ENCODE measurements at regions not wholly inside any gene's neighbourhood (a gene's known extent, or its start where the extent isn't known, plus 50 kb on each side); places are given as distances from the start of the nearest gene placed in this dataset.

DNA sequence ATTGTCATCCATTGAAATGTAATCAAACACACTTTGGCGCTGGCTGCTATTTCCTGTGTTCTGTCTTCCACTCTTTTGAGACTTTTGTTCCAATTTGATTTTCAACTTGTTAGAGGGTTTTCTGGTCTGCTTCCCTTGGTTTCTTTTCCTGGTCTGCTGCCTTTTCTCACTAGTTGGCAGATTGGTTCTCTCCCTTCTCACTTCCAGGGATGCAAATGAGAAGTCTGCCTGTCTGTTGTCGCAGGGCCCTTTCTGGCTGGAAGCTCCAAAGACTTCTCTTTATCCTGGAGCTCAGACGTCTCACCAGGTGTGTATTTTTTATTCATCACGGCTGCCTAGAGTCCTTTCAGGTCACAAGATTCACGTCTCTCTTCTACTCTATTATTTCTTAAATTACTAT is 84.0 kb downstream of the RPS6KA4 start:
- H3K56ac ChIP-seq (ENCODE audit: extremely low read depth, insufficient read depth, low read length): no peak overlapping the region
- ATAC-seq (ENCODE audit: low read depth) (no peak), DNase-seq (no peak)
- H3K4me2 ChIP-seq (ENCODE audit: low read depth, low read length): no peak overlapping the region
- no peak overlapping the region for H3K4me3 ChIP-seq (ENCODE audit: insufficient read depth, low read depth, low read length)
- intact Hi-C loops (cut with micrococcal nuclease) (no loop called here), in situ Hi-C loops (cut with MboI; ENCODE audit: low sequenced_read_pairs) (no loop called here), dilution Hi-C loops (cut with HindIII; ENCODE audit: low sequenced_read_pairs, unreplicated experiment) (no loop called here)
- TF ChIP-seq MXI1 (IDR thresholded peaks at IDR 0.05; ENCODE audit: borderline replicate concordance, low read depth, low read length): no peak
- TF ChIP-seq, protein P1, sequence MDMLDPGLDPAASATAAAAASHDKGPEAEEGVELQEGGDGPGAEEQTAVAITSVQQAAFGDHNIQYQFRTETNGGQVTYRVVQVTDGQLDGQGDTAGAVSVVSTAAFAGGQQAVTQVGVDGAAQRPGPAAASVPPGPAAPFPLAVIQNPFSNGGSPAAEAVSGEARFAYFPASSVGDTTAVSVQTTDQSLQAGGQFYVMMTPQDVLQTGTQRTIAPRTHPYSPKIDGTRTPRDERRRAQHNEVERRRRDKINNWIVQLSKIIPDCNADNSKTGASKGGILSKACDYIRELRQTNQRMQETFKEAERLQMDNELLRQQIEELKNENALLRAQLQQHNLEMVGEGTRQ (IDR thresholded peaks at IDR 0.05; ENCODE audit: low read depth, low read length): no peak
- TF ChIP-seq, protein P2, sequence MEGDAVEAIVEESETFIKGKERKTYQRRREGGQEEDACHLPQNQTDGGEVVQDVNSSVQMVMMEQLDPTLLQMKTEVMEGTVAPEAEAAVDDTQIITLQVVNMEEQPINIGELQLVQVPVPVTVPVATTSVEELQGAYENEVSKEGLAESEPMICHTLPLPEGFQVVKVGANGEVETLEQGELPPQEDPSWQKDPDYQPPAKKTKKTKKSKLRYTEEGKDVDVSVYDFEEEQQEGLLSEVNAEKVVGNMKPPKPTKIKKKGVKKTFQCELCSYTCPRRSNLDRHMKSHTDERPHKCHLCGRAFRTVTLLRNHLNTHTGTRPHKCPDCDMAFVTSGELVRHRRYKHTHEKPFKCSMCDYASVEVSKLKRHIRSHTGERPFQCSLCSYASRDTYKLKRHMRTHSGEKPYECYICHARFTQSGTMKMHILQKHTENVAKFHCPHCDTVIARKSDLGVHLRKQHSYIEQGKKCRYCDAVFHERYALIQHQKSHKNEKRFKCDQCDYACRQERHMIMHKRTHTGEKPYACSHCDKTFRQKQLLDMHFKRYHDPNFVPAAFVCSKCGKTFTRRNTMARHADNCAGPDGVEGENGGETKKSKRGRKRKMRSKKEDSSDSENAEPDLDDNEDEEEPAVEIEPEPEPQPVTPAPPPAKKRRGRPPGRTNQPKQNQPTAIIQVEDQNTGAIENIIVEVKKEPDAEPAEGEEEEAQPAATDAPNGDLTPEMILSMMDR (conservative IDR thresholded peaks at IDR 0.05; ENCODE audit: low read depth, low read length): no peak
- TF ChIP-seq SMC3 (IDR thresholded peaks at IDR 0.05; ENCODE audit: low read depth, low read length): no peak
- no peak for TF ChIP-seq CHD1 (IDR thresholded peaks at IDR 0.05; ENCODE audit: low read depth, low read length)
- no peak for TF ChIP-seq FOS (IDR thresholded peaks at IDR 0.05; ENCODE audit: low read depth, low read length)
- TF ChIP-seq BHLHE40 (IDR thresholded peaks at IDR 0.05; ENCODE audit: low read depth, low read length): no peak
- TF ChIP-seq NFE2L2 (IDR thresholded peaks at IDR 0.05; ENCODE audit: low read depth, low read length): no peak
- no peak for TF ChIP-seq MAZ (IDR thresholded peaks at IDR 0.05; ENCODE audit: borderline replicate concordance, low read depth, low read length)
- TF ChIP-seq RCOR1 (IDR thresholded peaks at IDR 0.05; ENCODE audit: insufficient replicate concordance, low read length): no peak
- TF ChIP-seq CEBPB (IDR thresholded peaks at IDR 0.05; ENCODE audit: low read depth, low read length): no peak
- TF ChIP-seq, protein P3, sequence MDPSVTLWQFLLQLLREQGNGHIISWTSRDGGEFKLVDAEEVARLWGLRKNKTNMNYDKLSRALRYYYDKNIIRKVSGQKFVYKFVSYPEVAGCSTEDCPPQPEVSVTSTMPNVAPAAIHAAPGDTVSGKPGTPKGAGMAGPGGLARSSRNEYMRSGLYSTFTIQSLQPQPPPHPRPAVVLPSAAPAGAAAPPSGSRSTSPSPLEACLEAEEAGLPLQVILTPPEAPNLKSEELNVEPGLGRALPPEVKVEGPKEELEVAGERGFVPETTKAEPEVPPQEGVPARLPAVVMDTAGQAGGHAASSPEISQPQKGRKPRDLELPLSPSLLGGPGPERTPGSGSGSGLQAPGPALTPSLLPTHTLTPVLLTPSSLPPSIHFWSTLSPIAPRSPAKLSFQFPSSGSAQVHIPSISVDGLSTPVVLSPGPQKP (IDR thresholded peaks at IDR 0.05; ENCODE audit: borderline replicate concordance, low read depth, low read length): no peak
- no peak for TF ChIP-seq MAFK (IDR thresholded peaks at IDR 0.05; ENCODE audit: low read depth, low read length)
- no peak for TF ChIP-seq POLR2A (IDR thresholded peaks at IDR 0.05; ENCODE audit: low read depth, low read length)
- no peak for TF ChIP-seq RFX5 (IDR thresholded peaks at IDR 0.05; ENCODE audit: low read depth, low read length)
- no peak overlapping the region for H3K9ac ChIP-seq (ENCODE audit: low read depth, low read length)
- WGBS, 2 experiments (ENCODE audit: extremely low coverage in 2 of 2, insufficient read length in 1 of 2): 57% methylated on average over 1 of the region's 5 CpGs; no CpG with 5 or more reads in 1 of the 2 experiments
- H2BK20ac ChIP-seq (ENCODE audit: low read depth, low read length): no peak overlapping the region
- no peak overlapping the region for H2AFZ ChIP-seq (replicated peaks; ENCODE audit: low read length, poor library complexity)
- no TSS peak for BruUV-seq (replicated peaks)
- no peak overlapping the region for H2AK9ac ChIP-seq (replicated peaks; ENCODE audit: low read depth, low read length, poor library complexity)
- H3K9me1 ChIP-seq (ENCODE audit: insufficient read depth, low read length): no peaks in the 10 kb centered on the region
- no peak overlapping the region for H4K91ac ChIP-seq (ENCODE audit: insufficient read depth, low read depth, low read length)
- H2BK5ac ChIP-seq (ENCODE audit: low read depth, low read length, poor library complexity, severe bottlenecking): no peak overlapping the region
- no peak overlapping the region for H2BK120ac ChIP-seq (ENCODE audit: low read depth, low read length)
- no peaks in the 10 kb centered on the region for H3K36me3 ChIP-seq (ENCODE audit: control insufficient read depth, insufficient read depth, low read length)
- no peak overlapping the region for H3K4ac ChIP-seq (ENCODE audit: low read depth, low read length)
- no peak overlapping the region for H3K27ac ChIP-seq (ENCODE audit: insufficient read depth, low read length)
- no peaks in the 10 kb centered on the region for H3K79me1 ChIP-seq (ENCODE audit: low read depth in 1 of 2, low read length in 2 of 2)
- H4K20me1 ChIP-seq (ENCODE audit: insufficient read depth, low read length): no peaks in the 10 kb centered on the region
- no peaks in the 10 kb centered on the region for H3K9me3 ChIP-seq (ENCODE audit: control insufficient read depth, insufficient read depth, low read length)
- H3K23ac ChIP-seq (ENCODE audit: low read depth, low read length): no peak overlapping the region
- H4K8ac ChIP-seq (ENCODE audit: low read depth in 2 of 2, low read length in 2 of 2): no peak overlapping the region
- H2BK15ac ChIP-seq (ENCODE audit: low read depth, low read length): no peak overlapping the region
- no peak overlapping the region for H4K5ac ChIP-seq (ENCODE audit: low read depth, low read length)
- ChIA-PET CTCF (no interaction called here), POLR2A (ENCODE audit: unreplicated experiment) (no interaction called here)
- no peak overlapping the region for H2AK5ac ChIP-seq (ENCODE audit: low read depth, low read length)
- no peak overlapping the region for H3K14ac ChIP-seq (replicated peaks; ENCODE audit: low read depth, low read length)
- peaks cover 39% of the 10 kb centered on the region for H3K27me3 ChIP-seq (ENCODE audit: control insufficient read depth, insufficient read depth, low read length)
- no peak overlapping the region for H3K18ac ChIP-seq (ENCODE audit: low read depth, low read length)
- no peaks in the 10 kb centered on the region for H3K4me1 ChIP-seq (ENCODE audit: control insufficient read depth, insufficient read depth, low read length)
